ENCODE measurements at regions not wholly inside any gene's neighbourhood (a gene's known extent, or its start where the extent isn't known, plus 50 kb on each side); places are given as distances from the start of the nearest gene placed in this dataset.

GRCh38 chr17:77544347-77545110 lies 403.8 kb downstream of the SEC14L1 start:
- WGBS, 3 donors = 79 to 89% (median 82%) methylated on average over 13 of the region's 13 CpGs
- Histone ChIP-seq H3K4me1 (ENCODE audit: insufficient read depth) (peaks cover 4% of the 10 kb centered on the region), H3K36me3 (no peaks in the 10 kb centered on the region), H3K9me3 (no peaks in the 10 kb centered on the region), H3K27me3 (no peaks in the 10 kb centered on the region), H3K4me3 (no peak overlapping the region), H3K27ac (no peak overlapping the region)
- no peak for DNase-seq
- TF ChIP-seq POLR2A (IDR thresholded peaks at IDR 0.05) (no peak), CTCF (IDR thresholded peaks at IDR 0.05) (no peak), EP300 (IDR thresholded peaks at IDR 0.05) (no peak)
- intact Hi-C loops (cut with DNase I) = loop anchor here in 3 of 4 donors (5.0 to 10.0 kb wide), 3 partner anchors 468 to 473 kb away; no protein-coding TSS in a partner anchor

GRCh38 chr17:77546772-77547241 lies 406.0 kb downstream of the SEC14L1 start:
- peaks cover 4% of the 10 kb centered on the region for H3K4me1 ChIP-seq (ENCODE audit: insufficient read depth)
- H3K4me3 ChIP-seq = no peak overlapping the region

GRCh38 chr17:77548967-77549366 lies 408.2 kb downstream of the SEC14L1 start:
- intact Hi-C loops (cut with DNase I) = loop anchor here in 1 of 4 donors (10.0 kb wide), 1 partner anchor 466 kb away; no protein-coding TSS in a partner anchor
- Histone ChIP-seq H3K4me3 (no peak overlapping the region), H3K27me3 (no peaks in the 10 kb centered on the region), H3K27ac (no peak overlapping the region), H3K9me3 (no peaks in the 10 kb centered on the region), H3K4me1 (ENCODE audit: insufficient read depth) (no peaks in the 10 kb centered on the region), H3K36me3 (no peaks in the 10 kb centered on the region)
- no peak for DNase-seq
- WGBS, 3 donors = 71 to 82% (median 73%) methylated on average over 5 of the region's 5 CpGs
- TF ChIP-seq POLR2A (IDR thresholded peaks at IDR 0.05) (no peak), CTCF (IDR thresholded peaks at IDR 0.05) (no peak), EP300 (IDR thresholded peaks at IDR 0.05) (no peak)

More at GRCh38 chr17:77546772-77547241, 406.0 kb downstream of the SEC14L1 start:
- DNase-seq = no peak
- H3K9me3 ChIP-seq = no peaks in the 10 kb centered on the region
- H3K27me3 ChIP-seq = no peaks in the 10 kb centered on the region
- WGBS, 3 donors = 8 to 12% (median 10%) methylated on average over 13 of the region's 13 CpGs
- H3K36me3 ChIP-seq = no peaks in the 10 kb centered on the region
- intact Hi-C loops (cut with DNase I) = loop anchor here in 1 of 4 donors (10.0 kb wide), 1 partner anchor 468 kb away; no protein-coding TSS in a partner anchor
- no peak overlapping the region for H3K27ac ChIP-seq
- TF ChIP-seq CTCF (IDR thresholded peaks at IDR 0.05) (no peak), EP300 (IDR thresholded peaks at IDR 0.05) (no peak), POLR2A (IDR thresholded peaks at IDR 0.05) (no peak)

GRCh38 chr17:77549726-77550366 lies 408.7 kb upstream of the TNRC6C start:
- TF ChIP-seq POLR2A (IDR thresholded peaks at IDR 0.05) (no peak), CTCF (IDR thresholded peaks at IDR 0.05) (no peak), EP300 (IDR thresholded peaks at IDR 0.05) (no peak)
- no peaks in the 10 kb centered on the region for H3K4me1 ChIP-seq (ENCODE audit: insufficient read depth)
- 64 to 76% (median 74%) methylated on average over 10 of the region's 10 CpGs for WGBS, 3 donors
- no peaks in the 10 kb centered on the region for H3K36me3 ChIP-seq
- DNase-seq = no peak
- no peaks in the 10 kb centered on the region for H3K27me3 ChIP-seq
- no peak overlapping the region for H3K27ac ChIP-seq
- intact Hi-C loops (cut with DNase I) = loop anchor here in 1 of 4 donors (10.0 kb wide), 1 partner anchor 465 kb away; no protein-coding TSS in a partner anchor
- H3K4me3 ChIP-seq = no peak overlapping the region
- no peaks in the 10 kb centered on the region for H3K9me3 ChIP-seq
